GM12892 (cell line): ENCODE measurements at regions not wholly inside any gene's neighbourhood (a gene's known extent, or its start where the extent isn't known, plus 50 kb on each side); places are given as distances from the start of the nearest gene placed in this dataset.

ENCODE experiments used
- POLR2A ChIP-seq: IDR thresholded peaks from 2 replicates; pipeline ENCODE4 v1.6.1; 2011; ENCODE audit warnings: low read depth, low read length, control low read depth
- POLR2AphosphoS5 ChIP-seq: IDR thresholded peaks from 2 replicates; pipeline ENCODE4 v1.6.1; 2011; ENCODE audit warnings: low read depth, low read length, control low read depth
- TAF1 ChIP-seq: IDR thresholded peaks from 2 replicates; pipeline ENCODE4 v1.6.1; 2011; ENCODE audit warnings: low read depth, mild to moderate bottlenecking, control low read depth, low read length, borderline replicate concordance

- TF ChIP-seq POLR2AphosphoS5 (no peak), POLR2A (no peak), TAF1 (no peak)
Observed at GRCh38 chr10:45106236-45106856, 105.6 kb downstream of the ZNF22 start.
